ENCODE measurements at regions not wholly inside any gene's neighbourhood (a gene's known extent, or its start where the extent isn't known, plus 50 kb on each side); places are given as distances from the start of the nearest gene placed in this dataset.

DNA sequence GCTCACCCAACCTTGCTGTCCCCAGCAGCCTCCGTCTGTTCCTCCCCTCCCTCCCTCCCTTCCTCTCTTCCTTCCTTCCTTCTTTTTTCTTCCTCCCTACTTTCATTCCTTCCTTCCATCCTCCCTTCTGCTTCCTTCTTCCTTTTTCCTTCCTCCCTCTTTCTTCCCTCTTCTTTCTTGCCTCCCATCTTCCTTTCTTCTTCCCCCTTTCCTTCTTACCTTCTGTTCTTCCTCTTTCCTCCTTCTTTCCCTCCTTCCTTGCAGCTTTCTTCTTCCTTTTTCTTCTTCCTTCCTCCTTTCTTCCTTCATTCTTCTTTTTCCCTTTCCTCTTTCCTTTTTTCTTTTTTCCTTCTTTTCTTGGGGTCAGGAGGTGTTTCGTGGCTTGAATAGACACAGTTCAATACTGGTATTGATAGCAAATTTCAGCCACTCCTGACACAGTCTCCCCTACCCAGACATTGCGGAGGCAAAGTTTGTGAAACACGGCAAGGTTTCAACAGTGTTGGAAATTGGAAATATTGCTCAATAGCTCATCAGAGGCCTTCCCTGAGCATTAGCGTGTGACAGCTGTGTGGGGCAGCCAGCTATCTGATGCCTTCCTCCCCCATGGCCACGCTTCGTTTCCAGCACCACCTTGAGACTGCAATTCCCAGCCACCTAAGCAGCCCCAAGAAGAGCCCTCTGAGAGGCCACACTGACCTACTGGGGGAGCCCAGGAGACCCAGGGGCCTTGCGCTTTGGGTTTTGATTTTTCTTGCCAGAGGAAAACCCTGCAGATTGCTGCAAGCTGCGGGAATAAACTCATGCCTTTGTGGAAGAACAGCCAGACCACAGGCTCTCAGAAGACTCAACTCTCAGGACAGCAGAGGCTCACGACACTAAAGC, 82.2 kb downstream of the KLF15 start:
- Histone ChIP-seq H3K4me3 (ENCODE audit: low read depth, low read length) (no peak overlapping the region), H3K27ac (ENCODE audit: low read depth) (no peak overlapping the region), H3K4me1 (ENCODE audit: insufficient read depth) (no peaks in the 10 kb centered on the region), H3K36me3 (ENCODE audit: insufficient read depth) (no peaks in the 10 kb centered on the region)
- DNase-seq (ENCODE audit: extremely low spot score), result no peak
- WGBS, result 81% methylated on average over 10 of the region's 10 CpGs

DNA sequence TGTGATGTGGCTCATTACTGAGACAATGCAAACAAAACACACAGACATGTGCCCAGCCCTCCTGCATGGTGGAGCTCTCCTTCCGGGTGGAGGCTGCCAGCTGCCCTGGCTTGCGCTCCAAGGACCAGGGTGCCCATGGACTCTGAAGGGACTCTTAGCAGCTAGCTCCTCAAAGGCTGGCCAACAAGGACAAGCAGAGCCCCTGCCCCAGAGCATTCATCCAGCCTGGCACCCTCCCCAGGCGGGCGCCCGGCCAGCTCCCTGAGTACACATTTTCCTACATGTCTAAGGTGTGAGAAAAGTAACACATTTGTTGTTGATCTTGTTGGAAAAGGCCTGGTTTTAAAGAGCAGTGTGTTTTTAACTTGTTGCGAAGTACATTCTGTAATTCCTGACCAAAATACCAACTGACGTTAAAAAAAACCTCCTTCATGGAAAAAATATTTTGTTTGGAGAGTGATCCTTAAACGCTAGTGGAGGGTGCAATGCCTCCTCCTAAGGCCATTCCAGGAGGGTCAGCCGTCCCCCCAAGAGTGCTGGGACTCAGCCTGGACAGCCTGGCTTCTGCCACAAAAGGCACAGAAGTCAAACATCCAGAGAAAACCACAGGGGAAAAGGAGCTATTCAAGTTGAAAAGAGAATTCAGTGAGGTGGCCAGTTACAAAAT, 86.9 kb downstream of the KLF15 start:
- WGBS, result 32% methylated on average over 9 of the region's 9 CpGs
- Histone ChIP-seq H3K27ac (ENCODE audit: low read depth) (peak overlapping the region; percentile 28), H3K4me3 (ENCODE audit: low read depth, low read length) (no peak overlapping the region), H3K4me1 (ENCODE audit: insufficient read depth) (no peaks in the 10 kb centered on the region), H3K36me3 (ENCODE audit: insufficient read depth) (no peaks in the 10 kb centered on the region)
- no peak for DNase-seq (ENCODE audit: extremely low spot score)

DNA sequence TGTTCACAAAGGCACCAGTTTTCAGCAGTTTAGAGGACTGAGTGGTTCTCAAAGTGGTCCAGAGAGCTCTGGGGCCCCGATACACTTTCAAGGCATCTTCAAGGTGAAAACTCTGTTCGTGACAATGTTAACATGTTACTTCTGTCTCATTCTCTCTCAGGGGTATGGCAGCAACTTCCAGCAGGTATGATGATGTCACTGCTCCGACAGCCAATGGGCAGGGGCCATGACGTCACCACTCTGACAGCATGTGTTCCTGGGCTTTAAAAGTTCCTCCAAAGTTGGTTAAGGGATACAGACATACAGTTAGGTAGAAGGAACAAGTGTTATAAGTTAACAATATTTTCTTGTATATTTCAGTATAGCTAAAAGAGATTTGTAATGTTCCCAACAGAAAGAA, 87.9 kb downstream of the KLF15 start:
- H3K27ac ChIP-seq (ENCODE audit: low read depth), result no peak overlapping the region
- WGBS, result 83% methylated on average over 4 of the region's 4 CpGs
- H3K36me3 ChIP-seq (ENCODE audit: insufficient read depth), result no peaks in the 10 kb centered on the region
- no peak overlapping the region for H3K4me3 ChIP-seq (ENCODE audit: low read depth, low read length)
- H3K4me1 ChIP-seq (ENCODE audit: insufficient read depth), result no peaks in the 10 kb centered on the region
- no peak for DNase-seq (ENCODE audit: extremely low spot score)

DNA sequence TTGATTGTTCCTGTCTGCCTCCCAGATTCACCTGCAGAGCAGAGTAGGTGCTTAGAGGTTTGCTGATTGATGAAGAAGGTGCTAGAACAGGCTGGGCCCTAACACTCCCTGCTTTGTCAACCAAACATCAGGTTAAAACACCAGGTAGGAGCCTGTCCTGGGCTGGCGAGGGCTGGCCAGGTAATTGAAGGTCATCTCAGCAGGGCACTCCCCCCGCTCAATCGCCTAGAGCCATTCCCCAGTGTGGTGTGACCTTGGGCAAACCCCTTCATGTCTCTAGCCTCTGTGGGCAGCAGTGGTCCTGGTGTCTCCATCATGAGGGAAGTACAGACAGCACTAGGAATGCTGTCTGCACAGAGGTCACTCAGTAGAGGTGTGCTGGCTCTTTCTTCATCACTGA, 88.3 kb downstream of the KLF15 start:
- no peak overlapping the region for H3K27ac ChIP-seq (ENCODE audit: low read depth)
- no peak overlapping the region for H3K4me3 ChIP-seq (ENCODE audit: low read depth, low read length)
- 91% methylated on average over 3 of the region's 3 CpGs for WGBS
- DNase-seq (ENCODE audit: extremely low spot score), result no peak
- H3K4me1 ChIP-seq (ENCODE audit: insufficient read depth), result no peaks in the 10 kb centered on the region
- no peaks in the 10 kb centered on the region for H3K36me3 ChIP-seq (ENCODE audit: insufficient read depth)

DNA sequence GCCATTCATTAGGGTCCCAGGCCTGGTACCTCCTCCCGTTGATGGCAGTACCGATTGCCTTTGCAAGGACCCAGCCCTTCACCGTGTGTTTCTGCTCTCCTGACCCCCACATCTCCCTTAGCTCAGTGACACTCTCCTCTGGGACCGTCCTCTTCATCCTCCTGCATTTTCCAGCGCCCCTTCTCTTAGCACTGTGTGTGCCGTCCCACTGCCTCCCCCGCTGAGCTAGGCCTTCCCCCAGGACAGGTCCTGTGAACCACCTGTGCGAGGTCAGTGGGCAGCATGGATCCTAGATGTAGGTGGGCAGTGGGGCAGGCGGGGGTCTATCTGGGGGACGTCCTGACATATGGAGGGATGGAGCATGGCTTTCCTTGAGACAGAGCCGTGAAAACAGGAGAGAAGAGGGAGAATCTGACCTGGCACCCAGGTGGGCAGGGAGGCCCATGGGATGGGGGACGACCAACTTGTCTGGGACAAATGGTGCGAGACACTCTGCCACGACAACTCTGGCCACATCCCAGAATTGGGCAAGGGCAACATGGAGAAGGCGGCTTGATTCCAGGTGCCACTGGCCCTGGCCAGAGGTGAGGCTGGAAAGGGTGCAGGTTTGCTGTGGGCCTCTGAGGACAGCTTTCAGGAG, 87.7 kb upstream of the ALDH1L1 start:
- no peak for DNase-seq (ENCODE audit: extremely low spot score)
- 76% methylated on average over 15 of the region's 15 CpGs for WGBS
- H3K36me3 ChIP-seq (ENCODE audit: insufficient read depth), result no peaks in the 10 kb centered on the region
- H3K4me3 ChIP-seq (ENCODE audit: low read depth, low read length), result no peak overlapping the region
- H3K27ac ChIP-seq (ENCODE audit: low read depth), result peak overlapping the region; percentile 61
- no peaks in the 10 kb centered on the region for H3K4me1 ChIP-seq (ENCODE audit: insufficient read depth)

DNA sequence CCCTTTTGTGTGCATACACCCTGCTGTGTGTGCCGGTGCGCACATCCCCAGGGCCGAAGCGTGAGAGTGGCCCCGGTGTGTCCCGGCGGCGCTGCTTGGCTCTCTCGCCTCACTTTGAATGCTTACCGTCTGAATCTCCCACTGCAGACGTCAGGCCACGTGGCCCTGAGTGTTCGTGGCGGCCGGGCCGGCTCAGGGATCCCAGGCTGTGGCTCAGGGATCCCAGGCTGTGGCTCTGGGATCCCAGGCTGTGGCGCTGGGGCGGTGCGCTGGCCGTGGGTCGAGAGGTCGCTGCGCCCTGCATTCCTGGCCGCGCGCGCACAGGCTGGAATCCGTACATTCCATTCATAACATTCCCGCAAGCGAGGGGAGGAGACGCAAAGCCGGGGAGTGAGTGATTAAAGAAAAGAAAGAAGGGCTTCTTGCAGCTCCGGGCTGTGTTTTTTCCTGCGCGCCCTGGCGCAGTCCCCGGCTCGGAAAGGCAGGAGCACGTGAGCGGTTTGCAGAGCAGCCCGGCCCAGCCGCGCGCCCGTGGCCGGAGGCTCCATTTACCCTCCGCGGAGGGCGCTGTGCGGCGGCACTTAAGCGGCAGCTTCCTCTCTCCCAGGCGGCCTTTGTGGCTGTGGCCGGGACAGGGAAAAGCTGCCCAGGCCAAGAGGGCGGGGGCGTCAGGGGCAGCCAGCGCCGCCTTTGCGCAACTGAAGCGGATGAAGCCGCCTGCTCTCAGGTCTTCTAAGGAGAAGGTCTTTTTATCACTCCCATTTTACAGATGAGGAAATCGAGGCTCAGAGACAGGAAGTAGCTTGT, 87.0 kb upstream of the ALDH1L1 start:
- H3K4me3 ChIP-seq (ENCODE audit: low read depth, low read length), result no peak overlapping the region
- WGBS, result 2% methylated on average over 62 of the region's 62 CpGs

DNA sequence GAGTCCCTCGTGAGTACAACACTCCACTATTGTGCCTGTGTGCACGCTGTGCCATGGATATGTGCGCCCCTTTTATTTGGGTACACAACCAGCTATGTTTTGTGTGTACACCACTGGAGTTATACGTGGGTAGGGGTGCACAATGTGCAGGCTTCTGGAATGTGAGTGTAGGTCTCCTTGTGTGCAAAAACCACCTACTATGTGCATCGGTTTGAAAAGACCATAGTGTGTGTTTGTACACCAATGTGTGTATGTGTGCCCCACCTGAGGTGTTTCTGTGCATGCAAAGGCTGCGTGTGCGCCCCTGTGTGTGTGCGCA, 86.4 kb upstream of the ALDH1L1 start:
- no peaks in the 10 kb centered on the region for H3K36me3 ChIP-seq (ENCODE audit: insufficient read depth)
- WGBS, result 62% methylated on average over 8 of the region's 8 CpGs
- H3K4me1 ChIP-seq (ENCODE audit: insufficient read depth), result no peaks in the 10 kb centered on the region
- H3K27ac ChIP-seq (ENCODE audit: low read depth), result peak overlapping the region; percentile 46
- no peak overlapping the region for H3K4me3 ChIP-seq (ENCODE audit: low read depth, low read length)
- DNase-seq (ENCODE audit: extremely low spot score), result no peak

More for the DNA sequence above, 87.0 kb upstream of the ALDH1L1 start:
- Histone ChIP-seq H3K27ac (ENCODE audit: low read depth) (peak overlapping the region; percentile 61), H3K36me3 (ENCODE audit: insufficient read depth) (no peaks in the 10 kb centered on the region), H3K4me1 (ENCODE audit: insufficient read depth) (no peaks in the 10 kb centered on the region)
- no peak for DNase-seq (ENCODE audit: extremely low spot score)

DNA sequence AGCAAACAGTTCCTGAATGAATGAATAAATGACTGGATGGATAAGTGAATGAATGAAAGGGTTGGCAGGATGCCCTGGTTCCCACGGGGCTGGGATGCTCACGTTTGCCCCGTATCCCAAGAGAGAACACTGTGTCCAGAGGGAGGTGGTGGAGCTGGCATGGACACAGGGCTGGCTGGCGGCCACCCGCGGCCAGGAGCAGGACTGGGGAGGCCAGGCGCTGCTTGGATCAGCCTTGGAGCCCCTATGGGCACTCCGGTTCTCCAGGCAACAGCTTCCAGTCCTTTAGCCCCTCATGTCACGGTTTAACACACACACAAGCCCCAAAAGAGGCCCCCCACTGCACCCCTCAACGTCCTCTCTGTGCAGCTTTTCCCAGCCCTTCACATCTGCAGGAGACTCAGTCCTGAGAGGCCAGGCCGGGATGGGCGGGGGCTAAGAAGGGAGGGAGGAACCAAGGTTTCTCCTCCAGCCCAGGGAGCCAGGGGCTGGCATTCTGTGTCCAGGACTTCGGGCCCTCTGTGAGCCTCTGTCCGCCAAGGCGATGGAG, 86.0 kb upstream of the ALDH1L1 start:
- 52% methylated on average over 15 of the region's 15 CpGs for WGBS
- DNase-seq (ENCODE audit: extremely low spot score), result no peak
- H3K27ac ChIP-seq (ENCODE audit: low read depth), result no peak overlapping the region
- H3K4me3 ChIP-seq (ENCODE audit: low read depth, low read length), result no peak overlapping the region
- no peaks in the 10 kb centered on the region for H3K36me3 ChIP-seq (ENCODE audit: insufficient read depth)
- no peaks in the 10 kb centered on the region for H3K4me1 ChIP-seq (ENCODE audit: insufficient read depth)

DNA sequence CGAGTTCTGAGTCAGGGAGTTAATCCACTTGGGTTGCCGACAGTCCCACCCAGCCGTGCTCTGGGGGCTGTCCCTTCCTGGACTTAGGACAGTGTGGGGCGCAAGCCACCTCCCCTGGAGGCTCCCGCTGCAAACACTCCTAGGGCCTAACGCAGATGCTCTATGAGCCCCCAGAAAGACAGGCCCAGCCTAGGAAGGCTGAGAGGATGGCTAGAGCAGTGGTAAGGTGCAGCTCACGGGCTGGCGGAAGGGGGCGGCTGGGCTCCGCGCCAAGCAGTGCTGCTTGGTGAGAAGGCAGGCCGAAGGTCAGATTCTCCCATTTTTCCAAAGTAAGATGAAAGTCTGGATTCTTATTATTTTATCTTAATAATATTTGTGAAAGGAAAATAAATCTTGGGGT, 84.6 kb upstream of the ALDH1L1 start:
- Histone ChIP-seq H3K27ac (ENCODE audit: low read depth) (no peak overlapping the region), H3K36me3 (ENCODE audit: insufficient read depth) (no peaks in the 10 kb centered on the region), H3K4me3 (ENCODE audit: low read depth, low read length) (no peak overlapping the region), H3K4me1 (ENCODE audit: insufficient read depth) (no peaks in the 10 kb centered on the region)
- 78% methylated on average over 12 of the region's 12 CpGs for WGBS
- DNase-seq (ENCODE audit: extremely low spot score), result no peak

DNA sequence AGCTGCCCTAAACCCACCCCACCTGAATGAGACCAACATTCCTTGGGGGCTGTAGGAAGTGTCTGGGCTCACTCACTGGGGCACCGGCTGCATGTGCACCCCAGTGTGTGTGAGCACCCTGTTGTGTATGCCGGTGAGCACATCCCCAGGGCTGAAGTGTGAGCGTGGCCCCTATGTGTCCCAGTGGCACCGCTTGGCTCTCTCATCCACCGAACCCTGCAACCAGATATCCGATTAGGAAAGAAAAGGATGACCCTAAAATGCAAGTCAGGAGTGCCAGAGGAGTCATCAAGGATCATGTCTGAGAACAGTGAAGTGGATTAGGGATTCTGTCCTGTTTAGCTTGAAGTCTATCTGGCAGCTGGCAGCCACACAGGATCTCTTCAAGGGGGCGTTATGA, 84.0 kb upstream of the ALDH1L1 start:
- Histone ChIP-seq H3K4me1 (ENCODE audit: insufficient read depth) (no peaks in the 10 kb centered on the region), H3K36me3 (ENCODE audit: insufficient read depth) (no peaks in the 10 kb centered on the region), H3K4me3 (ENCODE audit: low read depth, low read length) (no peak overlapping the region), H3K27ac (ENCODE audit: low read depth) (no peak overlapping the region)
- WGBS, result 79% methylated on average over 7 of the region's 7 CpGs
- DNase-seq (ENCODE audit: extremely low spot score), result no peak

DNA sequence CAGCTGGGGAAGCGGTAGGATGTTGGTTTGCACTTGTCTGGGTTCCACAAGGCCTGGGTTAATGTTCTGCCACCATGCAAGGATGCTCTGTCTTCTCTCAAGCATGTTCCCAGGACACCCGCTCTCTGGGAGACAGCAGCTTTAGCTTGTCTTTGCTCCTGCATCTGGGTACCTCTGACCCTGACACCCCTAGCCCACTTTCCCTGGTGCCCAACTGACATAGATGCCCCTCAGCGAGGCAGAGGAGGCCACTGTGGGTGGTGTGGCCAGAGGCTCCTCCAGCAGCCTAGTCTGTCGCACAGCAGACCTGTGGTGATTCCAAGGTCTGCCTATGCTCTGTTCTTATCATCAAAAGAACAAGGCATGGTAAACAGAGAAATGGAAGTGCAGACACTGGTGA, 83.6 kb upstream of the ALDH1L1 start:
- Histone ChIP-seq H3K36me3 (ENCODE audit: insufficient read depth) (no peaks in the 10 kb centered on the region), H3K4me3 (ENCODE audit: low read depth, low read length) (no peak overlapping the region), H3K4me1 (ENCODE audit: insufficient read depth) (no peaks in the 10 kb centered on the region), H3K27ac (ENCODE audit: low read depth) (no peak overlapping the region)
- 92% methylated on average over 4 of the region's 4 CpGs for WGBS
- no peak for DNase-seq (ENCODE audit: extremely low spot score)

DNA sequence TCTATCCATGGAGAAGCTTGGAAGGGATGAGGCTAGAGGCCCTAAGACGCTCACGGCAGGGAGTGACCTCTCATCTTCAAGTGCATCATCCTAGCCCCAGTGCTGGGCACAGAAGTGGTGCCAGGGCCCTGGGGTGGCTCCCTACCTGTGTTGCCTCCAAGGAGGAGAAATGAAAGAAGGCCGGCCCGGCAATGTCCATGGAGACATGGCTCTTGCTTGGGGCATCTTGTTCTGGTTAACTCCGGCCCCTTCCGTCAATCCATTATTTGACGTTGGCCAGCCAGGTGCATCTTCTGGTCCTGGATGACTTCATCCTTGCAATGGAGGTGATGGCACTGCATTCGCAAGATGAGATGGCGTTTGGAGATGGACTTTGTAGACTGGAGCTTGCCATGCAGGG, 83.2 kb upstream of the ALDH1L1 start:
- no peak overlapping the region for H3K4me3 ChIP-seq (ENCODE audit: low read depth, low read length)
- DNase-seq (ENCODE audit: extremely low spot score), result no peak
- H3K27ac ChIP-seq (ENCODE audit: low read depth), result no peak overlapping the region
- no peaks in the 10 kb centered on the region for H3K4me1 ChIP-seq (ENCODE audit: insufficient read depth)
- 92% methylated on average over 9 of the region's 9 CpGs for WGBS
- H3K36me3 ChIP-seq (ENCODE audit: insufficient read depth), result no peaks in the 10 kb centered on the region

DNA sequence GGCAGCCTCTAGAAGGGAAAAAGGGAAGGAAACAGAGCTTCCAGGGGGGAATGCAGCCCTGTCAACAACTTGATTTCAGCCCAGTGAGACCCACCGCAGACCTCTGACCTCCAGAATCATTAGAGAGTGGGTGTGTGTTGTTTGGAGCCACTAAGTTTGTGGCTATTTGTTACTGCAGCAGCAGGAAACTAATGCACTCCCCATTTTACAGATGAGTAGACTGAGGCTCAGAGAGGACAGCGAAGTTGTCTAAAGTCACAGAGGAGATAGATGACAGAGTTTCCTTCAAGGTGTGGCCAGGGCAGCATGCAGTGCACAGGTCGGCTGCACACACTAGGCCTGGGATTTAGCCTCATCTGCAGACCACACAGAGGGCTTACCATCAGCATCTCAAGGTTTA, 81.8 kb upstream of the ALDH1L1 start:
- DNase-seq (ENCODE audit: extremely low spot score), result no peak
- no peaks in the 10 kb centered on the region for H3K4me1 ChIP-seq (ENCODE audit: insufficient read depth)
- no peaks in the 10 kb centered on the region for H3K36me3 ChIP-seq (ENCODE audit: insufficient read depth)
- H3K4me3 ChIP-seq (ENCODE audit: low read depth, low read length), result no peak overlapping the region
- H3K27ac ChIP-seq (ENCODE audit: low read depth), result no peak overlapping the region
- WGBS, result 96% methylated on average over 3 of the region's 3 CpGs

All from urinary bladder (tissue), 3 donors.